HCT116 (cell line): ENCODE measurements at regions not wholly inside any gene's neighbourhood (a gene's known extent, or its start where the extent isn't known, plus 50 kb on each side); places are given as distances from the start of the nearest gene placed in this dataset.

Source experiments
- ATAC-seq: fragments of 200-7000 bp; cut with Tn5 transposase; 2 replicates; pipeline ENCODE4 v1.9.1; 2020; ENCODE audit warnings: mild to moderate bottlenecking, moderate library complexity
- BruUV-seq: library from RNA; stranded (reverse); fragments of 400-500 nt; replicated peaks from 2 replicates; lab custom pipeline; 2021; lab: Mats Ljungman, UMichigan
- CTCF ChIA-PET: fragments of 300-600 bp; sonication (Branson Sonifier 250); formaldehyde crosslinking; loops from one replicate; lab custom pipeline; 2021; ENCODE audit warnings: antibody characterized with exemption; lab: Charles Lee
- POLR2A ChIA-PET: fragments of 300-600, 350-600 bp; sonication (Branson Sonifier 250); formaldehyde crosslinking; loops from one replicate; lab custom pipeline; 2021; ENCODE audit warnings: antibody characterized with exemption; lab: Charles Lee
- RAD21 ChIA-PET, 2 experiments: fragments of 300-600 bp; sonication (Branson Sonifier 250); formaldehyde crosslinking; loops; one replicate each; lab custom pipeline; 2023; ENCODE audit warnings: low total read pairs in 2 of 2; ENCODE audit not compliant: uncharacterized antibody in 2 of 2, unreplicated experiment in 2 of 2, low non-redundant PET in 1 of 2; lab: Charles Lee
- DNase-seq: peaks from one replicate; pipeline ENCODE4 v3.0.0-alpha.2; 2010; ENCODE audit warnings: low read depth, low spot score
- H2AFZ ChIP-seq: fragments of 200-600 bp; shearing (Covaris generic), sonication (generic); 2 replicates; pipeline ENCODE4 v1.6.1; 2017; ENCODE audit warnings: low read depth, mixed run types, mixed read lengths, antibody characterized with exemption, low read length; ENCODE audit not compliant: poor library complexity, severe bottlenecking
- H3K27ac ChIP-seq: 2 replicates; pipeline ENCODE4 v1.5.1; 2012; ENCODE audit warnings: low read depth, low read length
- H3K27me3 ChIP-seq: fragments of 200-600 bp; sonication (generic); 2 replicates; pipeline ENCODE4 v1.6.1; 2016; ENCODE audit warnings: mixed run types, low read length, mixed read lengths; ENCODE audit not compliant: insufficient read depth
- H3K36me3 ChIP-seq, 2 experiments: fragments of 200-500 bp in 1 of 2; fragments of 200-600 bp in 1 of 2; sonication (Bioruptor generic) in 1 of 2; sonication (generic) in 1 of 2; 2 replicates each; pipeline versions ENCODE4 v1.5.1 to v1.6.1; 2014 to 2016; ENCODE audit warnings: low read length in 2 of 2, inconsistent platforms in 1 of 2, mixed read lengths in 1 of 2, mixed run types in 1 of 2; ENCODE audit not compliant: insufficient read depth in 2 of 2, control insufficient read depth in 1 of 2
- H3K4me1 ChIP-seq, 2 experiments: fragments of 200-600 bp in 1 of 2; sonication (generic) in 1 of 2; 2 replicates each; pipeline versions ENCODE4 v1.5.1 to v1.6.1; 2012 to 2017; ENCODE audit warnings: low read length in 2 of 2, inconsistent platforms in 1 of 2, mild to moderate bottlenecking in 1 of 2, mixed read lengths in 1 of 2, mixed run types in 1 of 2, moderate library complexity in 1 of 2; ENCODE audit not compliant: insufficient read depth in 2 of 2, control insufficient read depth in 1 of 2
- H3K4me2 ChIP-seq: fragments of 200-600 bp; sonication (generic); 2 replicates; pipeline ENCODE4 v1.6.1; 2017; ENCODE audit warnings: mixed run types, low read length, mixed read lengths
- H3K4me3 ChIP-seq, 2 experiments: fragments of 200-600 bp in 1 of 2; sonication (generic) in 1 of 2; replicated peaks in 1 of 2; 2 replicates each; pipeline ENCODE4 v1.5.1; 2011 to 2016; ENCODE audit warnings: low read length in 2 of 2, control low read depth in 1 of 2, low read depth in 1 of 2, mild to moderate bottlenecking in 1 of 2, mixed read lengths in 1 of 2, mixed run types in 1 of 2
- H3K79me2 ChIP-seq: fragments of 200-600 bp; sonication (generic); 2 replicates; pipeline ENCODE4 v1.6.1; 2017; ENCODE audit warnings: mild to moderate bottlenecking, mixed run types, low read length, moderate library complexity, mixed read lengths; ENCODE audit not compliant: insufficient read depth
- H3K9ac ChIP-seq: fragments of 200-600 bp; sonication (generic); 2 replicates; pipeline ENCODE4 v1.6.1; 2016; ENCODE audit warnings: low read length, mixed read lengths
- H3K9me2 ChIP-seq: fragments of 200-600 bp; sonication (generic), shearing (Covaris generic); 2 replicates; pipeline ENCODE4 v1.6.1; 2017; ENCODE audit warnings: mixed run types, mild to moderate bottlenecking, moderate library complexity; ENCODE audit not compliant: insufficient read depth
- H3K9me3 ChIP-seq, 2 experiments: fragments of 200-500 bp in 1 of 2; fragments of 200-600 bp in 1 of 2; sonication (Bioruptor generic) in 1 of 2; sonication (generic) in 1 of 2; 2 replicates each; pipeline ENCODE4 v1.6.1; 2014 to 2017; ENCODE audit warnings: low read length in 2 of 2, mixed read lengths in 2 of 2, inconsistent platforms in 1 of 2, low read depth in 1 of 2, mild to moderate bottlenecking in 1 of 2, mixed run types in 1 of 2, moderate library complexity in 1 of 2; ENCODE audit not compliant: control insufficient read depth in 1 of 2, insufficient read depth in 1 of 2
- H4K20me1 ChIP-seq: fragments of 200-600 bp; sonication (generic), shearing (Covaris generic); 2 replicates; pipeline ENCODE4 v1.6.1; 2017; ENCODE audit warnings: mixed run types, mild to moderate bottlenecking, moderate library complexity; ENCODE audit not compliant: insufficient read depth
- ATF3 ChIP-seq: IDR thresholded peaks from 2 replicates; pipeline ENCODE4 v1.6.1; 2012
- CBX3 ChIP-seq: IDR thresholded peaks from 2 replicates; pipeline ENCODE4 v1.6.1; 2012; ENCODE audit warnings: low read depth
- CEBPB ChIP-seq: IDR thresholded peaks from 2 replicates; pipeline ENCODE4 v1.6.1; 2012; ENCODE audit warnings: low read depth
- CTCF ChIP-seq, 3 experiments: fragments of 200-600 bp in 1 of 3; sonication (generic) in 1 of 3; IDR thresholded peaks in 2 of 3; conservative IDR thresholded peaks in 1 of 3; 2 replicates each; pipeline ENCODE4 v1.5.1; 2012 to 2017; ENCODE audit warnings: low read depth in 2 of 3, low read length in 2 of 3, antibody characterized with exemption in 1 of 3, borderline replicate concordance in 1 of 3, control low read depth in 1 of 3, mild to moderate bottlenecking in 1 of 3, mixed read lengths in 1 of 3, mixed run types in 1 of 3, moderate library complexity in 1 of 3; ENCODE audit not compliant: insufficient read depth in 1 of 3
- EGR1 ChIP-seq: IDR thresholded peaks from 2 replicates; pipeline ENCODE4 v1.6.1; 2012; ENCODE audit warnings: low read depth
- EZH2 ChIP-seq: fragments of 200-600 bp; sonication (generic); IDR thresholded peaks from 2 replicates; pipeline ENCODE4 v1.6.1; 2017; ENCODE audit warnings: antibody characterized with exemption, mixed run types
- FOSL1 ChIP-seq: IDR thresholded peaks from 2 replicates; pipeline ENCODE4 v1.6.1; 2012; ENCODE audit warnings: low read depth
- JUND ChIP-seq: IDR thresholded peaks from 2 replicates; pipeline ENCODE4 v1.6.1; 2012
- POLR2A ChIP-seq: IDR thresholded peaks from 2 replicates; pipeline ENCODE4 v1.7.0; 2011; ENCODE audit warnings: borderline replicate concordance; ENCODE audit not compliant: insufficient read depth, insufficient read length; ENCODE audit errors: extremely low read depth
- SP1 ChIP-seq: IDR thresholded peaks from 2 replicates; pipeline ENCODE4 v1.6.1; 2012; ENCODE audit warnings: low read depth
- TCF7L2 ChIP-seq: IDR thresholded peaks from 2 replicates; pipeline ENCODE4 v1.7.0; 2011; ENCODE audit warnings: borderline replicate concordance, inconsistent platforms; ENCODE audit not compliant: insufficient read depth, insufficient read length; ENCODE audit errors: extremely low read depth
- YY1 ChIP-seq: IDR thresholded peaks from 2 replicates; pipeline ENCODE4 v1.6.1; 2011; ENCODE audit warnings: low read length, low read depth, moderate library complexity, mild to moderate bottlenecking; ENCODE audit not compliant: insufficient replicate concordance; ENCODE audit errors: extremely low read depth
- ZNF274 ChIP-seq: fragments of 200-500 bp; sonication (Bioruptor generic); IDR thresholded peaks from 2 replicates; pipeline ENCODE4 v1.6.1; 2014; ENCODE audit warnings: mild to moderate bottlenecking, low read depth, low read length, inconsistent platforms
- intact Hi-C: fragments of 100-400 bp; cut with micrococcal nuclease; formaldehyde crosslinking; loops from 2 replicates; pipeline ENCODE4 v1.10.0; 2022

DNA sequence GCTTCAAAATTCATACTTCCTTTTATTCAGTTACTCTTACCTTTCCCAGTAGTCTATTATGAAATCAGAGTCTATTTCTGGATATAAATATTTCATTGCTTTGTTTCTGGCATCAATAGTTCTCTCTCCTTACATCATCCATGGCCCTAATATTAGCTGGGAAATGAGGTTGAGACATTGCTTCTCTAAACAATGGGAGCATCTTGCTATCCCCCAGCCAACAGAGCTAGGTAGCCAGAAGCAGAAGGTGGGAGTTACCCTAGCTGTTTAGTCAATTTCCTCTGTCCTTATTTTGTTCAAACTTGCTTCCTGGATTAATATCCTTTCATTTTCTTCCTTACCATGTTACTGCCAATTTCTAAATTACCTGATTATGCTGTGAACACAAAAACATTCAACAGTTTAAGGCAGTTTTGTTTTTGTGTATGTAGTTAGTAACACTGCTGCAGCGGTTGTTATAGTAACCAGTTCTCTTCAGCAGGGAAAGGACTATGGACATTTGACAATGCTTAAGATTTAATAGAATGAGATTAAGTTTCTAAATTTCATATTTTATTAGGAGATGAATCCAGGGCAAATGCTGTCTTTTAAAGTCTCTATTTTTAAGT, 160.5 kb upstream of the KCNJ3 start:
- POLR2A ChIA-PET, result no interaction called here

More for the DNA sequence above, 160.5 kb upstream of the KCNJ3 start:
- H3K36me3 ChIP-seq, result no peaks in the 10 kb centered on the region
- intact Hi-C loops, result no loop called here
- H3K9me3 ChIP-seq, result no peaks in the 10 kb centered on the region
- BruUV-seq, result no TSS peak
- DNase-seq, result no peak
- H4K20me1 ChIP-seq, result no peaks in the 10 kb centered on the region
- no peaks in the 10 kb centered on the region for H3K27me3 ChIP-seq
- no peak overlapping the region for H2AFZ ChIP-seq
- no peaks in the 10 kb centered on the region for H3K4me1 ChIP-seq
- ChIA-PET RAD21 (no interaction called here), CTCF (no interaction called here)
- H3K4me3 ChIP-seq, result no peak overlapping the region
- no peaks in the 10 kb centered on the region for H3K79me2 ChIP-seq
- H3K9me2 ChIP-seq, result no peaks in the 10 kb centered on the region
- H3K4me2 ChIP-seq, result no peak overlapping the region
- TF ChIP-seq TCF7L2 (no peak), CTCF (IDR thresholded peaks at IDR 0.05 in 2 of 3, conservative IDR thresholded peaks at IDR 0.05 in 1 of 3; ENCODE audit: borderline replicate concordance in 1 of 3, insufficient read depth in 1 of 3, low read depth in 2 of 3, low read length in 2 of 3) (no peak), YY1 (no peak), ATF3 (no peak), JUND (no peak), EZH2 (no peak), SP1 (no peak), POLR2A (no peak), CEBPB (no peak), CBX3 (no peak), EGR1 (no peak), FOSL1 (no peak), ZNF274 (no peak)
- no peak overlapping the region for H3K27ac ChIP-seq
- H3K9ac ChIP-seq, result no peak overlapping the region
- no peak for ATAC-seq
